ENCODE measurements at regions not wholly inside any gene's neighbourhood (a gene's known extent, or its start where the extent isn't known, plus 50 kb on each side); places are given as distances from the start of the nearest gene placed in this dataset.
"Not testable (repeated sequence)": the region's sequence is repeated elsewhere in the genome, so short reads cannot be mapped to it uniquely, and the experiment has no call there.

DNA sequence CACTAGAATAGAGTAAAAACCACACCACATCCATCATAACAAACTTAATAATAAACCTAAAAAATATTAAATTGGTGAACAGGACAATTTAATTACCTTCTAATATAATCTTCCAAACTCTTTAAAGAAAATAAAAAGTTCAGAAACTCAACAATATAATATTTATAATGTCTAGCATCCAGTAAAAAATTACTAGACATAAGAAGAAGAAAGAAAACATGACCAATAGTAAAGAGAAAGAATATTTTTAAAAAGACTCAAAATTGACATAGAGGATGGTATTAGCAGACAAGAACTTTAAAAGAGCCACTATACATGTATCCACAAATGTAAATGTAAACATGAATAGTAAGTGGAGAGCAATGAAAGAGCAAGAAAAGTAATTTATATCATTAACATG is 388.4 kb downstream of the TFEC start:
- Mint-ChIP-seq H3K27ac (no peak overlapping the region), H3K36me3 (ENCODE audit: low read depth) (no peaks in the 10 kb centered on the region), H3K9me3 (peaks cover 3% of the 10 kb centered on the region), H3K4me3 (ENCODE audit: low read depth) (no peak overlapping the region), H3K27me3 (ENCODE audit: low read depth) (no peaks in the 10 kb centered on the region), H3K4me1 (ENCODE audit: low read depth) (no peaks in the 10 kb centered on the region)
- intact Hi-C loops (cut with micrococcal nuclease): no loop called here
- DNase-seq (ENCODE audit: low spot score): no peak

DNA sequence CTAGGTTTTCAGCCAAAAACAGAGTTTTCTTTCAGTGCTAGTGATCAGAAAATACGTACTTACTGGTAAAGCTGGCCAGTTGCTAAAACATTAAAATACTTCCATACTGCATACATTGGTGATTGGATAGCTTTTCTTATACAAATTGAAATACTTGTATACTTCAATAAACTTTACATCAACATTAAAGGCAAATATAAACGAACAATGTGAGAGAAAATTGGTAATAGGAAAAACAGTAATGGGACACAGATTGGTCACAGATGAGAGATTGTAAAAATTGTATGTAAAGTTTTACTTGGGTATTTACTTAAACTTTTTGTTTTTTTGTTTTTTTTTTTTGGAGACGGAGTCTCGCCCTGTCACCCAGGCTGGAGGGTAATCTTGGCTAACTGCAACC is 391.7 kb downstream of the TFEC start:
- Mint-ChIP-seq H3K27ac (no peak overlapping the region), H3K27me3 (ENCODE audit: low read depth) (no peaks in the 10 kb centered on the region), H3K4me1 (ENCODE audit: low read depth) (no peaks in the 10 kb centered on the region), H3K36me3 (ENCODE audit: low read depth) (no peaks in the 10 kb centered on the region), H3K4me3 (ENCODE audit: low read depth) (no peak overlapping the region), H3K9me3 (peaks cover 3% of the 10 kb centered on the region)
- DNase-seq (ENCODE audit: low spot score): no peak
- intact Hi-C loops (cut with micrococcal nuclease): no loop called here

DNA sequence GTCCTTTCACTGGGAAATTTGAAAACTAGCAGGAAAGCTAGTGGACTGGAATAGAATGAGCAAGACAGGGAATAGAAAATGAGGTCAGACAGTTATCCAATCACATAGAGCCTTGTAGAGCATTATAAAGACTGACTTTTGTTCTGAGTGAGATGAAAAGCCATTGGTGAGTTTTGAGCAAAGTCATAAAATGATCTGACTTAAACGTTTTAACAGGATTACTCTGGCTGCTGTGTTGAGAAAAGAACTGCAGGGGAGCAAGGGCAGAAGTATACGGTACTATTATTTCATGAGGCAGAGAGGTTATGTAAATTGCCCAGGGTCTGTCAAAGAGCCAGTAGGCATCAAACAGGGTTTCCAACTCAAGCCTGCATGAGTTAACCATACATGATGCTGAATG is 393.4 kb downstream of the TFEC start:
- Mint-ChIP-seq H3K27ac (no peak overlapping the region), H3K36me3 (ENCODE audit: low read depth) (no peaks in the 10 kb centered on the region), H3K4me3 (ENCODE audit: low read depth) (no peak overlapping the region), H3K9me3 (peaks cover 3% of the 10 kb centered on the region), H3K4me1 (ENCODE audit: low read depth) (no peaks in the 10 kb centered on the region), H3K27me3 (ENCODE audit: low read depth) (no peaks in the 10 kb centered on the region)
- DNase-seq (ENCODE audit: low spot score): no peak
- intact Hi-C loops (cut with micrococcal nuclease): no loop called here

DNA sequence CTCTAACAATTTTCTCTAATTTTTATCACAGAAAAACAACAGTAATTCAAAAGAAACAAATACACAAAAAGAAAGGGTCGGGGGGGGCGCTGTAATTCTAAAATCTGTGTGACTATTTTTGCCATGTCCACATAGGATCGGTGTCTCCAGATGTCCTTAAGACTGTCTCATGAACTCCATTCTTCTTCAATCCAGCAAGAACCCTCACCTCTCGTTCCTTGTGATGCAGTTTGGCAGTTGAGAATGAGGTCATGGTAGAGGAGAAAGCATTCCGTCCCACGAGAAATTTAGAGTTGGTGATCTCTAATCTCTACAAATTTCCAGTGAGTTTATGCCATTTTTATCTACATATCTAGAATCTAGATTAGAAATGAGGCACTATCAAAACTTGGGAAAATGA is 394.7 kb downstream of the TFEC start:
- Mint-ChIP-seq H3K27ac (no peak overlapping the region), H3K9me3 (no peaks in the 10 kb centered on the region), H3K27me3 (ENCODE audit: low read depth) (no peaks in the 10 kb centered on the region), H3K4me3 (ENCODE audit: low read depth) (no peak overlapping the region), H3K36me3 (ENCODE audit: low read depth) (no peaks in the 10 kb centered on the region), H3K4me1 (ENCODE audit: low read depth) (no peaks in the 10 kb centered on the region)
- intact Hi-C loops (cut with micrococcal nuclease): no loop called here
- DNase-seq (ENCODE audit: low spot score): no peak

DNA sequence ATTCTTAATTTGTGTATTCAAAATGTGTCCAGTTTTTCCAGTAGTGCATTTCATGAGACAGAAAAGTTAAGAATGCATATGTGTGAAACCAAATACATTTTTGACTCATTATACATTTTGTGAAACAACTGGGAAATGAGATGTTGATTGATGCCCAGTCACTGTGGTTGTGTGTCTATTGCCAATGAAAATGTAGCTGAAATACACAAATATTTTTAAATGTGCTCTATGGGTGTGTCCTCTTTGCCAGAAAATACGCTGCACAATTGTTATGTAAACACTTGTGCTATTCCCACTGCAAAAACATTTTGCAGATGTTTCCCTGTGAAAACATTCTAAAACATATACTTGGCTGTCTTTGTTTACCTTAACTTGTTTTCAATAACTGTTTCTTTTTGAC is 395.2 kb downstream of the TFEC start:
- H3K36me3 Mint-ChIP-seq (ENCODE audit: low read depth): no peaks in the 10 kb centered on the region
- no peak for DNase-seq (ENCODE audit: low spot score)
- no peaks in the 10 kb centered on the region for H3K27me3 Mint-ChIP-seq (ENCODE audit: low read depth)
- H3K27ac Mint-ChIP-seq: no peak overlapping the region
- no peaks in the 10 kb centered on the region for H3K9me3 Mint-ChIP-seq
- no peaks in the 10 kb centered on the region for H3K4me1 Mint-ChIP-seq (ENCODE audit: low read depth)
- intact Hi-C loops (cut with micrococcal nuclease): no loop called here
- H3K4me3 Mint-ChIP-seq (ENCODE audit: low read depth): no peak overlapping the region

DNA sequence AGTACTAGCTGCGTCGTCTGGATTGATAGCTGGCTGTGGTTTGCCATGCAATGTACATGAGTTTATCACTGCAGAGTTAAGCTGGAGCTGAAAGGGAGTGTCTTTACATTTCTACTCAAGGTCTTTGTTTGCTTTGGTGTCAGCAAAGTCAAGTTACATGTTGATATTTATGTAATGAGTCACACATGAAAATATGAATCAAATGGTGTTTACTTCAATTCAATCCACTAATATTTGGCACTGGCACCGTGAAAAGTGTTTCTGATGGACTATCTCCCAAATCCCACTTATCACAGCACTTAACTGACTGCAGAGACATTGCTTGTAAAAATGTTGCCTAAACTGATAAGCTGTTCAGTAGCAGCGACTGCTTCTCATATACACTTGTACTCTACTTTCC is 395.9 kb downstream of the TFEC start:
- Mint-ChIP-seq H3K4me1 (ENCODE audit: low read depth) (no peaks in the 10 kb centered on the region), H3K36me3 (ENCODE audit: low read depth) (no peaks in the 10 kb centered on the region), H3K9me3 (no peaks in the 10 kb centered on the region), H3K27ac (no peak overlapping the region), H3K4me3 (ENCODE audit: low read depth) (no peak overlapping the region), H3K27me3 (ENCODE audit: low read depth) (no peaks in the 10 kb centered on the region)
- intact Hi-C loops (cut with micrococcal nuclease): no loop called here
- no peak for DNase-seq (ENCODE audit: low spot score)

DNA sequence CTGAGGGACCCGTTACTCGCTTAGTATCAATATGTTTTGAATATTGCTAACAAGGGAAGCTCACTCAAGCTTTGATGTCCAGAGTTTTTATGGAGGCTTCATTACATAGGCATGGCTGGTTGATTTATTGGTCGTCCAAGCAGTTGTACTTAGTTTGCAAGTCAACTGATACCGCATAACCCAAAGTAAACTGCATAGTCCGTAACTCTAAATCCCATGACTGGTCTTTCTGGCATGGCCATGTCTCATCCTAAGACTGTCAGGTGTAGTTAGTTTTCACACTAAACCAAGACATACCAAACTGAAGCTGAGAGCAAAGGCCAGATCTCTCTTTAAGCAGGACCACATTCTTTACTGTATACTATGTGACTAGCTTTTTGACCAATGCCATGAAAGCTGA is 397.9 kb downstream of the TFEC start:
- H3K27me3 Mint-ChIP-seq (ENCODE audit: low read depth): no peaks in the 10 kb centered on the region
- no peak overlapping the region for H3K4me3 Mint-ChIP-seq (ENCODE audit: low read depth)
- no peaks in the 10 kb centered on the region for H3K9me3 Mint-ChIP-seq
- H3K4me1 Mint-ChIP-seq (ENCODE audit: low read depth): no peaks in the 10 kb centered on the region
- no peaks in the 10 kb centered on the region for H3K36me3 Mint-ChIP-seq (ENCODE audit: low read depth)
- H3K27ac Mint-ChIP-seq: no peak overlapping the region
- intact Hi-C loops (cut with micrococcal nuclease): no loop called here
- no peak for DNase-seq (ENCODE audit: low spot score)

DNA sequence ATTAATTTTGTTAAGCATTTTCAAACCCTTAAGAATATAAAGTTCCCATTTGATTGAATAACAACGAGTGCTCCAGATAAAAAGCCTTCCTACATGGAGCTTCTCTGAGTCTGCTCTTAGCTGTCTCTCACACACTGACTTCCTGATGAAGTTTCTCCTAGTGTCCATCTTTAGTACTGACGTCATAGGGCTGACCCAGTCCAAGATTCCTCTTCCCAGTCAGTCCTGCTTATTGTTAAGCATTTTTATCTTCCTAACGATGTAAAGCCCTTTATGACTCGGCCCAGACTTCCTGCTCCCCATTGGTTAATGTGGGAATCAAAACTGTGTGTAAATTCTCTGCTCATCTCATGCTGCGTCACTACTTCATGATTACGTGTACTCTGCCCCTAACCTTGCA is 398.8 kb downstream of the TFEC start:
- Mint-ChIP-seq H3K4me1 (ENCODE audit: low read depth) (no peaks in the 10 kb centered on the region), H3K27me3 (ENCODE audit: low read depth) (no peaks in the 10 kb centered on the region), H3K4me3 (ENCODE audit: low read depth) (no peak overlapping the region), H3K27ac (no peak overlapping the region), H3K36me3 (ENCODE audit: low read depth) (no peaks in the 10 kb centered on the region), H3K9me3 (no peaks in the 10 kb centered on the region)
- no peak for DNase-seq (ENCODE audit: low spot score)
- intact Hi-C loops (cut with micrococcal nuclease): no loop called here

DNA sequence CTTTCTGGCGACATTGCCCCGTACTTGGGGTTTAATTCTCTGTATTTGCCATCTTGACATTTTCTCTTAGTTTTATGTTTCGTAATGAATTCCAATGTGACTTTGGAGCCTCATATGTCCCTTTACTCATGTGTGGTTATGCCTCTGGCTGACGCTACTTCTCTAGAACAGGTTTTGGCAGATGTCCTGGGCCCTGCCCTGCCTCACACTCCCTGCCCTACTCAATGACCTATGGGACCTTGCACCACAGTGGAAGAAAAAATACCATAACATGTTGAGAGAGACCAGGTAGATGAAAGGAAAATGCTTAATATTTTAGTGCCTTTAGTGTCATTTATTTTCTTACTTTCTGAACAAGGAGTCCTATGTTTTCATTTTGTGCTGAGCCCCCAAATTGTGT is 400.5 kb downstream of the TFEC start:
- intact Hi-C loops (cut with micrococcal nuclease): no loop called here
- H3K9me3 Mint-ChIP-seq: no peaks in the 10 kb centered on the region
- H3K4me3 Mint-ChIP-seq (ENCODE audit: low read depth): no peak overlapping the region
- H3K36me3 Mint-ChIP-seq (ENCODE audit: low read depth): no peaks in the 10 kb centered on the region
- H3K4me1 Mint-ChIP-seq (ENCODE audit: low read depth): no peaks in the 10 kb centered on the region
- H3K27ac Mint-ChIP-seq: no peak overlapping the region
- no peak for DNase-seq (ENCODE audit: low spot score)
- no peaks in the 10 kb centered on the region for H3K27me3 Mint-ChIP-seq (ENCODE audit: low read depth)

DNA sequence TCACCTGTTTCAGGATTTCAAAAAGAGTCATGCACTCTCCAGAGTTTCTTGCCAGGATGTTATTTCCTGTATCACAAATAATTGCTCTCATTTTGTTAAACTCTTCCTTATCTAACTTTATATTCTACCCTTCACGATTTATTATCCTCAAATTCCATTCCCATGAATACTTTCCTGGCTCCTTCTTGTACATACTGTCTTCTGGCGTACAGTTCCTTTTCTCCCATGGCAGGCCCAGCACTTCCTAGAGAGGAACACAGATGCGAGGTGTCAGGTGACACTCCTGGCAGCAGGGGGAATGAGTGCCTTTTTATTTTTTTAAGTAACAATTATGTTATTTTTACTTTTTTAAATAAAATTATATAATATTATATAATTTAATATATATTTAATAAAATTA is 411.9 kb downstream of the TFEC start:
- Mint-ChIP-seq H3K27me3 (ENCODE audit: low read depth) (no peaks in the 10 kb centered on the region), H3K4me3 (ENCODE audit: low read depth) (no peak overlapping the region), H3K36me3 (ENCODE audit: low read depth) (no peaks in the 10 kb centered on the region), H3K27ac (no peak overlapping the region), H3K9me3 (no peaks in the 10 kb centered on the region), H3K4me1 (ENCODE audit: low read depth) (no peaks in the 10 kb centered on the region)
- DNase-seq (ENCODE audit: low spot score): no peak
- intact Hi-C loops (cut with micrococcal nuclease): no loop called here

DNA sequence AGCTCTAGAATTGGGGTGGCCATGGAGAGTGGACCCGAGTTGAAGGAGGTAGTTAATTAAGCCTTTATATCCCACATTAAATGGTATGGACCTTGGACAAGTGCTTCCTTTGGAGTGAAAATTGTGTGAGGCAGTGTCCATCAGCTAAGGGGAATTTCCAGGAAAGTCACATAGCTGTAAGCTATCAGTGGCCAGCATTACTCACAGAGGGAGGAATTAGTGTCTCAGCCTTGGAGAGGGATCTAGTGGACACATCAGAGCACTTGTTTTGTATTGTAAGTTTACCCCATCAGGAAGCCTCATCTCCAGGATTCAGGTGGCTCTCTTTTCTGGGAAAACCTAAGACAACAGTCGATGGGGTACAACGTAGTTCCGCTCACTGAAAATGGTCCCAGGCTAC is 416.7 kb downstream of the TFEC start:
- no peaks in the 10 kb centered on the region for H3K36me3 Mint-ChIP-seq (ENCODE audit: low read depth)
- no peaks in the 10 kb centered on the region for H3K4me1 Mint-ChIP-seq (ENCODE audit: low read depth)
- no peaks in the 10 kb centered on the region for H3K9me3 Mint-ChIP-seq
- H3K27me3 Mint-ChIP-seq (ENCODE audit: low read depth): no peaks in the 10 kb centered on the region
- DNase-seq (ENCODE audit: low spot score): no peak
- intact Hi-C loops (cut with micrococcal nuclease): no loop called here
- H3K27ac Mint-ChIP-seq: no peak overlapping the region
- H3K4me3 Mint-ChIP-seq (ENCODE audit: low read depth): no peak overlapping the region

DNA sequence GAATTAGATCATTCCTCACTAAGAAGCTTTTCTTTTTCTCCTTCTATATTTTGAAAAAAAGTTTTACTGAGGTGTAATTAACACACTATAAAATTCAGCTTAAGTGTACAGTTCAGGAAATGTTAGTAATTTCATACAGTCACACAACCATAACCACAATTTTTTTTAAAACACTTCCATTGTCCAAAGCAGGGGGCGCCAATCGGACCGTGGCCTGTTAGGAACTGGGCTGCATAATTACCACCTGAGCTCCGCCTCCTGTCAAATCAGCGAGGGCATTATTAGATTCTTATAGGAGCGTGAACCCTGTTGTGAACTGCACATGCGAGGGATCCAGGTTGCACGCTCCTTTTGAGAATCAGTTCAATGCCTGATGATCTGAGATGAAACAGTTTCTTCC is 427.1 kb downstream of the TFEC start:
- no peaks in the 10 kb centered on the region for H3K9me3 Mint-ChIP-seq
- no peaks in the 10 kb centered on the region for H3K36me3 Mint-ChIP-seq (ENCODE audit: low read depth)
- no peaks in the 10 kb centered on the region for H3K27me3 Mint-ChIP-seq (ENCODE audit: low read depth)
- H3K27ac Mint-ChIP-seq: no peak overlapping the region
- intact Hi-C loops (cut with micrococcal nuclease): no loop called here
- no peaks in the 10 kb centered on the region for H3K4me1 Mint-ChIP-seq (ENCODE audit: low read depth)
- no peak for DNase-seq (ENCODE audit: low spot score)
- H3K4me3 Mint-ChIP-seq (ENCODE audit: low read depth): no peak overlapping the region

DNA sequence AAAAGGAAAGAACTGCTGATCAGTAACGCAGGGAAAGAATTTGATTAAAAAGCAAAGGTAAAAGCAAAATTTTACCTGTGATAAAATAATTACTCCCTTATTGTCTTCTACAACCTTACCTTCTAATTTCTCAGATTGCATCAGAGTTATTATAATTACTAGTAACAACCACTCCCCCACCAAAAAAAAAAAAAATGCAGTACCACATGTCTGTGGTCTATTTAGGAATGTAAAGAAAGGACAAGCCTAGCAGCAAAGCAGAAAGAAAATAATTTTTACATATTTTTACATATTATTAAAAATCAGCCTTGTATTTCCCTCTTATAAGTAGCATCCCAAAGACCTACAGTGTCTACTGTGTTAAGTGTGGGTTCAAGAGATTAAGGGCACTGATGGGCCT is 430.4 kb downstream of the TFEC start:
- Mint-ChIP-seq H3K27ac (no peak overlapping the region), H3K4me3 (ENCODE audit: low read depth) (no peak overlapping the region), H3K36me3 (ENCODE audit: low read depth) (no peaks in the 10 kb centered on the region), H3K4me1 (ENCODE audit: low read depth) (no peaks in the 10 kb centered on the region), H3K9me3 (no peaks in the 10 kb centered on the region), H3K27me3 (ENCODE audit: low read depth) (no peaks in the 10 kb centered on the region)
- DNase-seq (ENCODE audit: low spot score): no peak
- intact Hi-C loops (cut with micrococcal nuclease): no loop called here

DNA sequence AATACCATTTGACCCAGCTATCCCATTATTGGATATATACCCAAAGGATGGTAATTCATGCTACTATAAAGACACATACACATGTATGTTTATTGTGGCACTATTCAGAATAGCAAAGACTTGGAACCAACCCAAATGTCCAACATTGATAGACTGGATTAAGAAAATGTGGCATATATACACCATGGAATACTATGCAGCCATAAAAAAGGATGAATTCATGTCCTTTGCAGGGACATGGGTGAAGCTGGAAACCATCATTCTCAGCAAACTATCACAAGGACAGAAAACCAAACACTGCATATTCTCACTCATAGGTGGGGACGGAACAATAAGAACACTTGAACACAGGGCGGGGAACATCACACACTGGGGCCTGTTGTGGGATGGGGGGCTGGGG is 431.4 kb downstream of the TFEC start:
- H3K27me3 Mint-ChIP-seq (ENCODE audit: low read depth); intact Hi-C loops (cut with micrococcal nuclease); DNase-seq (ENCODE audit: low spot score); H3K4me1 Mint-ChIP-seq (ENCODE audit: low read depth); H3K4me3 Mint-ChIP-seq (ENCODE audit: low read depth); H3K9me3 Mint-ChIP-seq; H3K36me3 Mint-ChIP-seq (ENCODE audit: low read depth); H3K27ac Mint-ChIP-seq: not testable (repeated sequence)

Data from activated T-helper 2 cell treated with anti-CD3 and anti-CD28 coated beads, Interferon-gamma antibody, Interleukin-2, Interleukin-4, amounts not matched to agents 10 μg/mL and 5 μg/mL and 100 μg/mL, durations not matched to agents 14 hours and 24 hours and 36 hours (primary cell).